HG02852 (cell line): ENCODE measurements at regions not wholly inside any gene's neighbourhood (a gene's known extent, or its start where the extent isn't known, plus 50 kb on each side); places are given as distances from the start of the nearest gene placed in this dataset.
"Not testable (repeated sequence)": the region's sequence is repeated elsewhere in the genome, so short reads cannot be mapped to it uniquely, and the experiment has no call there.

Experiments used
- ATAC-seq: cut with Tn5 transposase; IDR thresholded peaks from one replicate; pipeline ENCODE4 v1.9.1; 2021; ENCODE audit warnings: mild to moderate bottlenecking, moderate library complexity; ENCODE audit not compliant: unreplicated experiment

GRCh38 chr17:15802917-15803316, 70.8 kb downstream of the TBC1D26 start:
- not testable (repeated sequence) for ATAC-seq

GRCh38 chr17:15806825-15807224, 74.7 kb downstream of the TBC1D26 start:
- not testable (repeated sequence) for ATAC-seq

- ATAC-seq, result not testable (repeated sequence)
Observed at GRCh38 chr17:15813388-15813787, 81.3 kb downstream of the TBC1D26 start.

- not testable (repeated sequence) for ATAC-seq
Observed at GRCh38 chr17:15814003-15814402, 81.9 kb downstream of the TBC1D26 start.

DNA sequence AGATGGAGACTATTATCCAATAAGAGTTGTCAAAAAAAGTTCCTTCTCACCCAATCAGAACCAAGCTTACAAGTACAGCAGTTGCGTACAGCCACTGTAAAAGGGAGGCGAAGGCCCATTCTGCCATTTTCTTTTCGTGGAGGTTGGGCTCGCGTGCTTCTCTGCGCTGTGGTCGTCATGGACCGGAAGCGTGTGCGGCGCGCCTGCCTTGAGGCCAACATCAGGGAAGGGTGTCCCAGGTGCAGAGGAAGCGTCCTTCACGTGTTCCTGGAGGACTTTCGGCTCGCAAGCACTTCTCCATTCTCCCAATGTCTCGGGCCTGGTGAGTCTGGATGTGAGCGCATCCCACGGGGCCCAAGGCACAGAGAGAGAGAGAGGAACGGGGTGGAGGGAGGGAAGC, 85.8 kb downstream of the TBC1D26 start:
- ATAC-seq, result not testable (repeated sequence)

- not testable (repeated sequence) for ATAC-seq
Observed at GRCh38 chr17:15822280-15822679, 90.2 kb downstream of the TBC1D26 start.

GRCh38 chr17:15828727-15829314, 96.7 kb downstream of the TBC1D26 start:
- ATAC-seq, result not testable (repeated sequence)

DNA sequence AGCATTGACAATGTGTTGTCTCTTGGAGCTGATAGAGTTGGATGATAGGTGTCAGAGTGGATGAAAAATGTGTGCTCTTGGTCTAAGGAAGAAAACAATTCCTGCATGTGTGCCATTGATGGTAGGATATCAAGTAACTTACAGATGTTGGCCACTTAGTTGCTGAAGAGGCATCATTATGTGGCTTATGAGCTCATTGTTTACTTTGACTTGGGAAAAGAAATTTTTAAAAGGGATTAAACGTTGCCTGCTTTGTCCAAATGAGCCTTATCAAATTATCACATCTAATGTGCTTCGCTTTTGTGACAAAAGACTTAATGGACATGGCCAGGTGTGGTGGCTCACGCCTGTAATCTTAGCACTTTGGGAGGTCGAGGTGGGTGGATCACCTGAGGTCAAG, 98.1 kb downstream of the TBC1D26 start:
- not testable (repeated sequence) for ATAC-seq

DNA sequence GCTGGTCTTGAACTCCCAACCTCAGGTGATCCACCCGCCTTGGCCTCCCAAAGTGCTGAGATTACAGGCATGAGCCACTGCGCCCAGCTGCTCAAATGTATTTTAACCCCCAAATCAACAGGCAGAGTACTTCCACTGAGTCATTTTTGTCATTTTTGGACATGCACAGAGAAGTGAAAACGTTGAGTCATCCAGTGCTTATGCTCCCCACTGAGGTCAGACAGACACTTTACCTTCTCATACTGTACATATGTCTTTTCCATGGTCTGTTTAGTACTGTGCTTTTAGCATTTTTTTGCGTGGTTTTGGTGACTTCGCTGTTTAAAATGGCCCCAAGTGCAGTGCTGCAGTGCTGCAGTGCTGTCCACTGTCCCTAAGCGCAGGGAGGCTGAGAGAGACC, 99.1 kb downstream of the TBC1D26 start:
- peak; percentile 87 for ATAC-seq

DNA sequence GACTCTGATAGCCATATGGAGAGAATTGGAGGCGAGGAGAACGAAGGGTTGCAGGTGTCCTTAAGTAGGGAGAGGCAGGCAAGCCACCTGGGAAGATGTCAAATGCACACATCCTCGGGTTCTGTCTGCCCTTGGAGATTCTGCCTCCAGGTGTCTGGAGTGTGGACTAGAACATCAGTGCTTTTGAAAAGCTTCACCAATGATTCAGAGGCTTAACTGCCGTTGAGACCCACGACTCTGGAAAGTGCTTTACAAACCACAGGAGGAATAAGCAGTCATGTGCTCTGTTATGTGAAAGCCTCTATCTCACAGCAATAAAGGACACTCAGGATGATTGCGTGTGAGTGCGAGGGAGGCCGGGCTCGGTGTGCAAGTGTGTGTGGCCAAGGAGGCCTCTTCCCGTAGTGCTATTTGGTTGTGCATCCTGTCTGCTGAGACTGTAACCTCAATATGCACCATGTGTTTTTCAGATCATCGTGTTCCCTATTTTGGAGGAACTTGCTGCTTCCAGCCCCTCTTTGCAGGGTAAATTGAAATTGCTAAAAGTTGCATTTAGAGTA, 100.9 kb downstream of the TBC1D26 start:
- not testable (repeated sequence) for ATAC-seq

- ATAC-seq, result not testable (repeated sequence)
Observed at GRCh38 chr17:15833890-15834289, 101.8 kb downstream of the TBC1D26 start.

- not testable (repeated sequence) for ATAC-seq
Observed at GRCh38 chr17:15835481-15835880, 103.4 kb downstream of the TBC1D26 start.

GRCh38 chr17:15836249-15836982, 104.3 kb downstream of the TBC1D26 start:
- not testable (repeated sequence) for ATAC-seq

DNA sequence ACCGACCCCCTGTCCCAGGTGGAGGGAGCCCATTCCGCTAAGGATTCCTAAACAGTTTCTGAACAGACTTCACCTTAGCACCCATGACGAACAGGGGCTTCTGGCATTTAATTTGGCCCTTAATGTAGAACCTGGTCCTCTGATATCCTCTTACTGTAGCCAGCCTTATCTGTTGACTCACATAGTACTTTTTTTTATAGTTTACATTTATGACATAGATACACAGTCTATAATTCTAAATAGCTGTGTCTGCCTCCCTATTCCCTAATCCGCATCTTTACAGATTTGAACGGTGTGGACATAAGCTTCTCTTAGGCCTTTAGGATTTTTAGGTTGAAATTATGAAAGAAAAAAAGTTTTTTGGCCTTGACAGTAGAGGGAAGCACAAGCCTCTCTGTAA, 104.9 kb downstream of the TBC1D26 start:
- ATAC-seq, result not testable (repeated sequence)

- not testable (repeated sequence) for ATAC-seq
Observed at GRCh38 chr17:15847447-15848229, 97.3 kb upstream of the ADORA2B start.

DNA sequence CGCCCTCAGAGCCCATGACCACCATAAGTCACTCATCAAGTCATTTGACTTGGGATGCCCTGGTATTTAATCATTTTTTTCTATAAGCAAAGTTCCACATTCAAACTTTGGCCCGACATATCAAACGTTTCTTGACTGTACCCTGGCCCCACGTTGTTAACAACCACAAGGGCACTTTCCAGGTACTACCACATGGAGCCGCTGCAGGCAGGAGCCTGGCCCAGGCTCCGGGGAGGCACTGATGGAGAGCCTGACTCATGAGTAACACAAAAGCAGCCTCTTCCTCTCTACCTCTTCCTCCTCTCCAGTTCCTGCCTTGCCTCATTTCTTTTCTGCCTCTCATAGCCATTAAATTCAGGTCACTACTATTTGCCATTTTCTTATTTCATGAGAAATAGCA, 95.9 kb upstream of the ADORA2B start:
- not testable (repeated sequence) for ATAC-seq

DNA sequence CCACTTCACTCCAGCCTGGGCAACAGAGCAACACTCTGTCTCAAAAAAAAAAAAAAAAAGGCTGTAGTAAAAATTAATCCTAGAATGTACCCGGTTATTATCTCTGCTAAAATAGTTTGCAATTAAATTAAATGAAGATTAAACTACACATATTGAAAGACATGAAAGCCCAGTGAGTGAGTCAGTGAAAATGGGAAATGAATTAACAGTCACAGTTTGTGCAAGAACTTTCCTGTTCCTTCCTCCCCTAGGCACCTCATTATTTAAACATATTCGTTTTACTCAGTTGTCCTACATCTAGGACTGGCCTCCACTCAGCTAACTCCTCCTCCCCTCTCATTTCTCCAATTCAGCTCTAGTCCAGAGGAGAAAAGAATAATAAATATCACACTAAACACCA, 94.9 kb upstream of the ADORA2B start:
- not testable (repeated sequence) for ATAC-seq

DNA sequence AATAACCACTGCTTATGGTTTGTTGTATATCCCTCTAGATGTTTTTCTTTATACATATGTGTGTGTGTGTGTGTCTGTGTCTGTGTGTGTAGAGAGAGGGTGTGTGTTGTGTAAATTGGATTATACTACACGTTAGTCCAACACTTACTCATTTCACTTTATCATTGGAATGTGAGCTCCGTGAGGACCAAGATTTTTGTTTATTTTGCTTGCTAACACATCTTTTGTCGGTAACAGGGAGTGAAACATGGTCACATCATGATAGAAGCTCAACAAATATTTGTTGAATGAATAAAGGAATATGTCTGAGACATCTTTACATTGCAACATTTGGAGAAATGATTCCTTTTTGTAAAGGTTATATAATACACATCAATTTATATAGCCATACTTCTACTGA, 94.2 kb upstream of the ADORA2B start:
- not testable (repeated sequence) for ATAC-seq

GRCh38 chr17:15852863-15853262, 92.1 kb upstream of the ADORA2B start:
- not testable (repeated sequence) for ATAC-seq

DNA sequence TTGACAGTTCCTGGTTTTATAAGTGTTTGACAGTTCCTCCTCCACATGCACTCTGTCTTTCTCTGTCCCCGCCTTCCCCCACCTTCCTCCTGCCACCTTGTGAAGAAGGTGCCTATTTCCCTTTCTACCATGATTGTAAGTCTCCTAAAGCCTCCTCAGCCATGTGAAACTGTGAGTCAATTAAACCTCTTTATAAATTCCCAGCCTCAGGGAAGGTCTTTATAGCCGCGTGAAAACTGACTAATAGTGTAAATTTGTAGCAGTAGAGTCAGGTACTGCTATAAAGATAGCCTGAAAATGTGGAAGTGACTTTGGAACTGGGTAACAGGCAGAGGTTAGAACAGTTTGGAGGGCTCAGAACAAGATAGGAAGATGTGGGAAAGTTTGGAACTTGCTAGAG, 88.7 kb upstream of the ADORA2B start:
- not testable (repeated sequence) for ATAC-seq

- ATAC-seq, result not testable (repeated sequence)
Observed at GRCh38 chr17:15856745-15857144, 88.2 kb upstream of the ADORA2B start.
